GM23248 (cell line): ENCODE measurements at regions not wholly inside any gene's neighbourhood (a gene's known extent, or its start where the extent isn't known, plus 50 kb on each side); places are given as distances from the start of the nearest gene placed in this dataset.

Experiments used
- EZH2 ChIP-seq: fragments of 200-600 bp; sonication (generic); IDR thresholded peaks from 2 replicates; pipeline ENCODE4 v1.6.1; 2018; ENCODE audit warnings: antibody characterized with exemption, mild to moderate bottlenecking; ENCODE audit not compliant: insufficient read depth, poor library complexity, severe bottlenecking
- EZH2phosphoT487 ChIP-seq: fragments of 200-600 bp; sonication (generic); IDR thresholded peaks from 2 replicates; pipeline ENCODE4 v1.6.1; 2018; ENCODE audit warnings: antibody characterized with exemption, moderate library complexity, mild to moderate bottlenecking, low read depth; ENCODE audit not compliant: insufficient read depth

DNA sequence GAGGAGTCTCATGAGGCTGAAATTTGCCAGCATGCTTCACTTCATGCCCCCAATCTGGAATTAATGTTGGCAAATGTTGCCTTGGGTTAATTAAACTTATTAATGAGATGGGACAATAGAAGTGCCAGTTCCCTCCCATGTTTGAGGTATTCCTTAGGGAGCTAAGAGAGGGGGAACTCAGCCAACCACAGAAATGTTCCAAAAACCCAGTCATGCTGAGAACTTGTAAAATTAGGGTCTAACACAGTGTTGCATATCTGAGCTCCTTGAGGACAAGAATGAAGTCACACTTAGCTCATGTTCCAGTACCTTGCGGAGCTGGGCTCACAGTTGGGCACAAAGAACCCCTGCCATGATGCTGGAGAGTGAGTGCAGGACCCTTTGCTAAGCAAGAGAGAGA lies 89.4 kb downstream of the OAT start:
- TF ChIP-seq EZH2: no peak
- TF ChIP-seq EZH2phosphoT487: no peak
